Stimulated activated CD4-positive, alpha-beta T cell treated with anti-CD3 and anti-CD28 coated beads, Interleukin-12 subunit alpha, Interleukin-12 subunit beta, amount 100 ng/mL, for 4 hours (primary cell): ENCODE measurements at regions not wholly inside any gene's neighbourhood (a gene's known extent, or its start where the extent isn't known, plus 50 kb on each side); places are given as distances from the start of the nearest gene placed in this dataset.
"Not testable (repeated sequence)": the region's sequence is repeated elsewhere in the genome, so short reads cannot be mapped to it uniquely, and the experiment has no call there.

Source experiments
- DNase-seq: peaks from one replicate; pipeline ENCODE4 v3.0.0-alpha.2; 2020

GRCh38 chr13:44810061-44810840 lies 179.0 kb downstream of the NUFIP1 start:
- DNase-seq = no peak

- no peak for DNase-seq
Measured at GRCh38 chr13:44809190-44809589, 180.1 kb downstream of the NUFIP1 start.

GRCh38 chr13:44808185-44808584 lies 181.1 kb downstream of the NUFIP1 start:
- DNase-seq = no peak

- DNase-seq = no peak
Measured at GRCh38 chr13:44807449-44808034, 181.7 kb downstream of the NUFIP1 start.

GRCh38 chr13:44806826-44807225 lies 182.4 kb downstream of the NUFIP1 start:
- DNase-seq = no peak

GRCh38 chr13:44805585-44805984 lies 183.7 kb downstream of the NUFIP1 start:
- no peak for DNase-seq

GRCh38 chr13:44803390-44803789 lies 185.9 kb downstream of the NUFIP1 start:
- DNase-seq = no peak

GRCh38 chr13:44802491-44802890 lies 186.8 kb downstream of the NUFIP1 start:
- no peak for DNase-seq

- no peak for DNase-seq
Measured at GRCh38 chr13:44801990-44802389, 187.3 kb downstream of the NUFIP1 start.

- no peak for DNase-seq
Measured at GRCh38 chr13:44800626-44801025, 188.6 kb downstream of the NUFIP1 start.

- DNase-seq = no peak
Measured at GRCh38 chr13:44797685-44798084, 191.6 kb downstream of the NUFIP1 start.

GRCh38 chr13:44796597-44797490 lies 192.4 kb downstream of the NUFIP1 start:
- DNase-seq = no peak

- DNase-seq = not testable (repeated sequence)
Measured at GRCh38 chr13:44796039-44796438, 193.2 kb downstream of the NUFIP1 start.

GRCh38 chr13:44795176-44795575 lies 194.1 kb downstream of the NUFIP1 start:
- DNase-seq = no peak

- DNase-seq = no peak
Measured at GRCh38 chr13:44792096-44792495, 197.2 kb downstream of the NUFIP1 start.

GRCh38 chr13:44790289-44790688 lies 199.0 kb downstream of the NUFIP1 start:
- no peak for DNase-seq

- no peak for DNase-seq
Measured at GRCh38 chr13:44787617-44788016, 201.7 kb downstream of the NUFIP1 start.

- no peak for DNase-seq
Measured at GRCh38 chr13:44786756-44787155, 202.5 kb downstream of the NUFIP1 start.

GRCh38 chr13:44785401-44785800 lies 203.9 kb downstream of the NUFIP1 start:
- DNase-seq = no peak

GRCh38 chr13:44784708-44785080 lies 204.6 kb downstream of the NUFIP1 start:
- no peak for DNase-seq

- DNase-seq = no peak
Measured at GRCh38 chr13:44783994-44784707, 205.1 kb downstream of the NUFIP1 start.

GRCh38 chr13:44780591-44781280 lies 204.6 kb upstream of the TSC22D1 start:
- DNase-seq = no peak
